CD4-positive, CD25-positive, alpha-beta regulatory T cell (primary cell): ENCODE measurements at regions not wholly inside any gene's neighbourhood (a gene's known extent, or its start where the extent isn't known, plus 50 kb on each side); places are given as distances from the start of the nearest gene placed in this dataset.

ENCODE experiments used
- ATAC-seq, 2 donors: fragments of 150-1000 bp; cut with Tn5 transposase; one replicate each; pipeline ENCODE4 v1.10.0; 2021; ENCODE audit warnings: low read depth in 2 of 2, moderate number of reproducible peaks in 2 of 2, moderate library complexity in 1 of 2
- DNase-seq, 3 donors: peaks; one replicate each; pipeline versions ENCODE4 v3.0.0 to v3.0.0-alpha.2; 2012 to 2022; ENCODE audit warnings: mixed read lengths in 1 of 3
- H3K27ac ChIP-seq: one replicate; pipeline ENCODE4 v1.7.0; 2013; ENCODE audit warnings: mild to moderate bottlenecking, low read length; ENCODE audit not compliant: insufficient read depth, poor library complexity, severe bottlenecking
- H3K27me3 ChIP-seq: one replicate; pipeline ENCODE4 v1.7.0; 2013; ENCODE audit warnings: low read length; ENCODE audit not compliant: control insufficient read depth, insufficient read depth
- H3K36me3 ChIP-seq: one replicate; pipeline ENCODE4 v1.7.0; 2013; ENCODE audit warnings: mild to moderate bottlenecking, low read length, moderate library complexity; ENCODE audit not compliant: control insufficient read depth, insufficient read depth
- H3K4me1 ChIP-seq: 2 replicates; pipeline ENCODE4 v1.7.0; 2013; ENCODE audit warnings: mild to moderate bottlenecking, low read length; ENCODE audit not compliant: insufficient read depth, control insufficient read depth, poor library complexity, severe bottlenecking
- H3K4me3 ChIP-seq: one replicate; pipeline ENCODE4 v1.7.0; 2013; ENCODE audit warnings: low read depth, mild to moderate bottlenecking, low read length, moderate library complexity
- H3K9me3 ChIP-seq, 2 experiments: 1 replicate in 1 of 2; 2 replicates in 1 of 2; pipeline ENCODE4 v1.7.0; 2013; ENCODE audit warnings: low read length in 2 of 2, mild to moderate bottlenecking in 1 of 2, moderate library complexity in 1 of 2; ENCODE audit not compliant: control insufficient read depth in 2 of 2
- H3K27ac Mint-ChIP-seq, 3 donors: one replicate each; pipeline ENCODE4 v1.8.0; 2020 to 2022; ENCODE audit warnings: mild to moderate bottlenecking in 3 of 3, mixed read lengths in 3 of 3, moderate library complexity in 2 of 3
- H3K27me3 Mint-ChIP-seq: one replicate; pipeline ENCODE4 v1.8.0; 2022; ENCODE audit warnings: mild to moderate bottlenecking, mixed read lengths
- H3K36me3 Mint-ChIP-seq: one replicate; pipeline ENCODE4 v1.8.0; 2020; ENCODE audit warnings: mixed read lengths
- H3K4me1 Mint-ChIP-seq, 4 donors: one replicate each; pipeline ENCODE4 v1.8.0; 2020 to 2022; ENCODE audit warnings: mixed read lengths in 4 of 4, mild to moderate bottlenecking in 1 of 4
- H3K4me3 Mint-ChIP-seq, 4 donors: one replicate each; pipeline ENCODE4 v1.8.0; 2020 to 2022; ENCODE audit warnings: mild to moderate bottlenecking in 4 of 4, mixed read lengths in 4 of 4, moderate library complexity in 3 of 4
- H3K9me3 Mint-ChIP-seq, 7 donors: one replicate each; pipeline ENCODE4 v1.8.0; 2020 to 2022; ENCODE audit warnings: mixed read lengths in 7 of 7, mild to moderate bottlenecking in 3 of 7, moderate library complexity in 2 of 7

DNA sequence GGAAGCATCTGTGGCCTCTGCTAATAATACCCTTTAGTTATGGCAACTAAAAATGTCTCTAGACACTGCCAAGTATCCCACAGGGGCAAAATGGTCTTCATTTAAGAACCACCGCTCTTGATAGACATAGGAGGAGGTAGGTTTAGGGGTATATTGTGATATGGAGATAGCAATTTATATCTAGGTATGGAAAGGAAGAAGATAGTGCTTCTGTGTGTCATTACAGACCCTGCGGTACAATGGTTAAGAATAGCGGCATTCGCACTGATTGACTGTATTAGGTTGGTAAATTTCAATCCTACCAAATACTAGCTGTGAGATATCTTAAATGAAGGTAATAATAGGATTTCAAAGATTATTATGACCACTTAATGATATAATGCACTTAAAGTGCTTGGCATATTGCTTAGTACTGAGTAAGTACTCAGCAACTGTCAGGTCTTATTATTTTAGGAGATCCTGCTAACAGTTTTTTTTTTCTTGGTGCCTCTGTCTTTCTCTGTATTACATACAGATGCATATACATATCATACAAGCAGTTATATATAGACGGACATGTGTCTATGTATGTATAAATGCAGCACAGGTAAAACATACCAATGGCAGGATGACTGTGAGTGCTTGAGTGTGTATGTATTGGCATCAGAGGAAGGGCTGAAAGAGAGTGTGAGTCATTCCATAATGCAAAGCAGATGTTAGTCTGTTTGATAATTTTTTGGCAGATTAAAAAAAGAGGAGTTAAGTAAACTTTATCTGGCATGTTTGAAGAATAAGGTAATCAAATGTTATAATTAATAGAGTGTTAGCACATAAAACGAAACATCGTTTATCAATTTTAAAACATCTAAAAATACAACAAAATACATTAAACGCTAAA is 50.0 kb upstream of the ITGB8 start:
- no peaks in the 10 kb centered on the region for H3K36me3 Mint-ChIP-seq
- DNase-seq = no peak
- no peak overlapping the region for H3K27ac Mint-ChIP-seq
- Histone ChIP-seq H3K36me3 (no peaks in the 10 kb centered on the region), H3K4me3 (no peak overlapping the region), H3K9me3 (no peaks in the 10 kb centered on the region), H3K27ac (no peak overlapping the region), H3K4me1 (no peaks in the 10 kb centered on the region), H3K27me3 (no peaks in the 10 kb centered on the region)
- no peak for ATAC-seq
- H3K27me3 Mint-ChIP-seq = no peaks in the 10 kb centered on the region
- H3K9me3 Mint-ChIP-seq = peaks cover 0 to 3% (median 0%) of the 10 kb centered on the region in 7 donors
- peaks cover 0 to 5% (median 2%) of the 10 kb centered on the region in 4 donors for H3K4me1 Mint-ChIP-seq
- no peak overlapping the region for H3K4me3 Mint-ChIP-seq
